NCI-H2107 treated with DMSO at 0.1 percent for 48 hours (cell line): ENCODE measurements at regions not wholly inside any gene's neighbourhood (a gene's known extent, or its start where the extent isn't known, plus 50 kb on each side); places are given as distances from the start of the nearest gene placed in this dataset.
A peak's percentile ranks its signal among the peaks of the same experiment; 100 is the strongest.
"Not testable (repeated sequence)": the region's sequence is repeated elsewhere in the genome, so short reads cannot be mapped to it uniquely, and the experiment has no call there.

Source experiments
- DNase-seq: peaks from one replicate; lab custom pipeline; 2025; ENCODE audit not compliant: unreplicated experiment; lab: John Stamatoyannopoulos, UW

- DNase-seq, result not testable (repeated sequence)
Measured at GRCh38 chr1:222470252-222470805, 77.6 kb downstream of the HHIPL2 start.

DNA sequence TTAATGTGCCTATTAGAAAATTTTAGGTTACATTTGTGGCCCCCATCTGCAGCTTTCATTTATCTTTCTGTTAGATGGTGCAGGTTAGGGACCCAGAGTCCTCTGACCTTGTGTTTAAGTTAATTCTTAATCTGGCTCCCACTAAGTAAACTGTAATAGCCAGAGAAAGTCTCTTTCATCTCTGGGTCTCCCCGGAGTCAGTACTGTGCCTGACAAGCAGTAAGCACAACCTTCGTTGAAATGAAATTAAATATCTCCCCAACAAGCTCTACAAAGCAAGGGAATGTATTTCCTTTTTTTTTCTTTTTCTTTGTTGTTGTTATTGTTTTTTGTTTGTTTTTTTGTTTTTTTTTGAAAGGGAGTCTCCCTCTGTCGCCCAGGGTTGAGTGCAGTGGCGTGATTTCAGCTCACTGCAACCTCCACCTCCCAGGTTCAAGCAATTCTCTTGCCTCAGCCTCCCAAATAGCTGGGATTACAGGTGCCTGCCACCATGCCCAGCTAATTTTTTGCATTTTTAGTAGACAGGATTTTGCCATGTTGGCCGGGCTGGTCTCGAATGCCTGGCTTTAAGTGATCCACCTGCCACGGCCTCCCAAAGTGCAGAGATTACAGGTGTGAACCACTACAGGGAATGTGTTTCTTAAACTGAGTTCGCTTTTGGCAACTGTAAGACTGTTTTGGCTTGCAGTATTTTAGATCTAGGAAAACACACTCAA, 81.6 kb downstream of the HHIPL2 start:
- DNase-seq, result no peak

GRCh38 chr1:222465211-222466041, 82.5 kb downstream of the HHIPL2 start:
- peak; percentile 45 for DNase-seq

GRCh38 chr1:222464841-222465210, 83.1 kb downstream of the HHIPL2 start:
- DNase-seq, result no peak

- DNase-seq, result no peak
Measured at GRCh38 chr1:222463059-222463730, 84.7 kb downstream of the HHIPL2 start.

- DNase-seq, result no peak
Measured at GRCh38 chr1:222462601-222463000, 85.3 kb downstream of the HHIPL2 start.

- DNase-seq, result no peak
Measured at GRCh38 chr1:222461941-222462340, 86.0 kb downstream of the HHIPL2 start.

DNA sequence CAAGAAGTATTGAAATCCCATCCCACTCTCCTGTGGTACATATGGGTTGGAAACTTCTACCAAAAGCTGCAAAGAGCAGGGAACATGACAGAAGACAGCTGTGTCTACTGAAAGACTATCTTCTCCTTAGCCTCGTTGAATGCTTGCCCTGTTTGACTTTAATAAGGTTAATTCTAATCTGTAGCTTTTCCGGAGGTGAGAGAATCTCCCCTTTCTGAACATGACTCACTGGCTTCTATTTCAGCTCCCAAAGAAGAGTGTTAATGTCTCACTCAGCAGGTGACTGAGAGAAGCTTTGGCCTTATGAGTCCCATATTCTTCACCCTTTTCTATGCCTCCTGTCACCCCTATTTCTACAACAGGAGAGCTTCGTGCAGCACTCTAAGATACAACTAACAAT, 88.3 kb downstream of the HHIPL2 start:
- DNase-seq, result no peak

GRCh38 chr1:222457513-222457912, 90.4 kb downstream of the HHIPL2 start:
- no peak for DNase-seq

- DNase-seq, result no peak
Measured at GRCh38 chr1:222457084-222457483, 90.8 kb downstream of the HHIPL2 start.

- DNase-seq, result peak; percentile 86
Measured at GRCh38 chr1:222455188-222455879, 92.6 kb downstream of the HHIPL2 start.

- DNase-seq, result no peak
Measured at GRCh38 chr1:222454782-222455181, 93.1 kb downstream of the HHIPL2 start.

GRCh38 chr1:222454186-222454585, 93.7 kb downstream of the HHIPL2 start:
- DNase-seq, result no peak

DNA sequence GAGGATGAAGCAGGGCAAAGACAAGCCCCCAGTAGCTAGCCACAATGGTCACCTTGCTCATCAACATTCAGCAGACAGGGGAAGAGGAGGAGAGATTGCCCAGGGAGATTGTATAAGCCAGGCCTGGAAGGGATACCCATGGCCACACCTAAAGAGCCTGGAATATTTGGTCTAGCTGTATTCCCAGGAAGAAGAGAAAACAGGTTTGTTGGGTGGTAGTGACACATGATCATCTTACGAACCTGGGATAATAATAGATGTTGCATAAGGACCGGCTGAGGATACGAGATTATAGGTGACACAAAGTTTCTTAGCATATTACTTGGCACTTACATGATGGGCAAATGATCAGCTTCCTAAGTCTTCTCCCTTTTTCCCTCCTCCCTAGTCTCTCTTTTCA, 95.9 kb downstream of the HHIPL2 start:
- no peak for DNase-seq

- DNase-seq, result no peak
Measured at GRCh38 chr1:222443566-222443965, 104.3 kb downstream of the HHIPL2 start.

DNA sequence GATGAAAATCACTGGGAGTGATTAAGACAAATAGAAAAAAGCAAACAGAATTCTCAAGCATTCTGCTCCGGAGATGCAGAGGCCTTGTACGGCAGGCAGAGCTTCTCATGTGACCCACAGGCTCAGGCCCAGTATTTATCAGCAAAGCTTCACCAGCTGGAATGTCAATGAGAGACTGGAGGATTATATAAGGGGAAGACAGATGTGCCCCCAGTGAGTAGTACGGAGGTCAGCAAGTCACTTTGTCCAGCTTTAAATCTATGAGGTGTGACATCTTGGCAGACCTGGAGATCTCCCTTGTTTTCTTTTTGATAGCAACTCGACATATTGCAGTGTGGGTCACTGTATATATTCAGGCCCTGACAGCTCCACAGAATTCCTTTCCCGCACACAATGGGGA, 106.8 kb downstream of the HHIPL2 start:
- no peak for DNase-seq

DNA sequence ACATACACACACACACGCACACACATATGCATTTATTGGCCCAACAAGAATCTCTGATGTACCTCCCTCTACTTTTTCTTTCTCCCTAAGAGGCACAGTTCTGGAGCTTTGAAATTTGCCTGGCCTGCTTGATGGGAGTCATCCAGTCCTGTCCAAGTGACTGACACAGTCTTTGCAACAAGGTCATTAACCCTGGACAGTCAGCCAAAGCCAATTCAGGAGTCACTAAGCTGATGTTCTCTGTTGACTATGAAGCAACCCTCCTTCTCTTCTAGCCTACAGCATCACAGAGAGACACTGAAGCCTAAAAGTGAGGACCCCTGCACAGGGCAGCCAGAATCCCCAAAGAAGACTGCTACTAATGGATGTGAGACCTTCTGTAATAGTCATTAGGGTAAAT, 123.1 kb downstream of the HHIPL2 start:
- DNase-seq, result no peak

GRCh38 chr1:222421380-222421779, 126.5 kb downstream of the HHIPL2 start:
- DNase-seq, result no peak

- no peak for DNase-seq
Measured at GRCh38 chr1:222420633-222421032, 127.3 kb downstream of the HHIPL2 start.

DNA sequence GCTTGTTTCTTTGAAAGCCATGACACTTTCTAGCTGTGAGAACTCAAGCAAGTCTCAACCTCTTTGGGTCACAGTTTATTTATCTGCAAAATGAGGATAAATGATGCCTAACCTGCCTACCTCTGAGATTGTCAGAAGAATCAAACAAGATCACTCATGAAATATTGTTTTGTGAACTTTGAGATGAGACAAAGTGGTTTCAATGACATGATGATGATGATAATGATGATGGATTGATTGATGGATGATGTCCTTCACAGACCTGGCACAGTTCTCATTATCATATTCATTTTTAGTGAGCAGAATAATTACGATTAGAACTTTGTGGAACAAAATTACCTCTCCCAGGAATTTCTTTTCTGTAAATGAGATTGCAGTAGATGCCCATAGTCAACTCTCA, 129.2 kb downstream of the HHIPL2 start:
- no peak for DNase-seq

DNA sequence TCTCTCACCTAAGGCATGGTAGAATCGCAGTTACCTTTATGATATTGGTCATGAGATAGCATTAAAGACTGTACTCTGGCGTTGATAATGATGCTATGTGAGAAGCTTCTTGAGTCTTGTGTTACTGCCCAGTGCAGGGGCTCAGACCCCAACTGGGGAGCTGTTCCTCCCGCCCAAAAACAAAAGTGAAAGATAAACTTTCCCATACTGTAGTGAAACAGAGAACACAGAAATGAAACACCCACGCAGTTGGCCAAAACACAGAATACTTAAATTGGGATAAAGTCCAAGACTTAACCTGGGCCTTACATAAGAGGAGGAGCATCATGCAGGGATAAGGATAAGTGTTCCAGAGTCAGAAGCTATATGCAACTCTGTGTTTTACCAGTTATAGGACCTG, 130.6 kb downstream of the HHIPL2 start:
- DNase-seq, result no peak
